AG04450 (cell line): ENCODE measurements at regions not wholly inside any gene's neighbourhood (a gene's known extent, or its start where the extent isn't known, plus 50 kb on each side); places are given as distances from the start of the nearest gene placed in this dataset.

ENCODE experiments used
- CTCF ChIA-PET: fragments of 300-600, 350-600 bp; formaldehyde crosslinking; extraction: SDS; loops from one replicate; lab custom pipeline; 2022; ENCODE audit warnings: antibody characterized with exemption, inconsistent platforms; lab: Charles Lee
- POLR2A ChIA-PET: fragments of 350-600 bp; formaldehyde crosslinking; extraction: SDS; loops from one replicate; lab custom pipeline; 2021; ENCODE audit warnings: antibody characterized with exemption, inconsistent platforms; lab: Yijun Ruan, JAX
- DNase-seq: peaks from one replicate; pipeline ENCODE4 v3.0.0-alpha.2; 2011; ENCODE audit warnings: low read depth, low spot score
- H3K27ac ChIP-seq: one replicate; pipeline ENCODE4 v1.5.1; 2012; ENCODE audit warnings: low read depth, low read length, control low read depth
- H3K27me3 ChIP-seq: one replicate; pipeline ENCODE4 v1.6.0; 2012; ENCODE audit warnings: low read length; ENCODE audit not compliant: control insufficient read depth, insufficient read depth
- H3K4me3 ChIP-seq: 2 replicates; pipeline ENCODE4 v1.5.1; 2011; ENCODE audit warnings: mild to moderate bottlenecking, low read depth, low read length, control low read depth
- H3K9me3 ChIP-seq: 2 replicates; pipeline ENCODE4 v1.5.1; 2012; ENCODE audit warnings: low read length; ENCODE audit not compliant: control insufficient read depth, insufficient read depth
- CTCF ChIP-seq: IDR thresholded peaks from 2 replicates; pipeline ENCODE4 v1.5.1; 2011; ENCODE audit warnings: low read depth, low read length, control low read depth, inconsistent platforms

GRCh38 chr15:99509686-99510461, 55.9 kb upstream of the MEF2A start:
- DNase-seq, result no peak
- Histone ChIP-seq H3K27me3 (no peaks in the 10 kb centered on the region), H3K4me3 (no peak overlapping the region), H3K27ac (no peak overlapping the region), H3K9me3 (no peaks in the 10 kb centered on the region; the same call in 1 of the 2 replicates)
- POLR2A ChIA-PET, result no interaction called here
- CTCF ChIA-PET, result no interaction called here
- no peak for TF ChIP-seq CTCF

GRCh38 chr15:99511531-99511865, 54.3 kb upstream of the MEF2A start:
- H3K4me3 ChIP-seq, result no peak overlapping the region
- H3K9me3 ChIP-seq, result no peaks in the 10 kb centered on the region; the same call in 1 of the 2 replicates
- no peak overlapping the region for H3K27ac ChIP-seq
- no peaks in the 10 kb centered on the region for H3K27me3 ChIP-seq
- POLR2A ChIA-PET, result interaction anchor here (0.6 kb wide), 1 partner anchor 19 kb away, joined by 3 read pairs; no protein-coding TSS in a partner anchor
- TF ChIP-seq CTCF, result no peak
- CTCF ChIA-PET, result interaction anchor here (1.3 to 2.5 kb wide), 4 partner anchors 25 to 243 kb away, joined by 3 to 13 read pairs (median 4); no protein-coding TSS in a partner anchor
- no peak for DNase-seq

- Histone ChIP-seq H3K27me3 (no peaks in the 10 kb centered on the region), H3K27ac (no peak overlapping the region), H3K4me3 (no peak overlapping the region), H3K9me3 (no peaks in the 10 kb centered on the region; the same call in 1 of the 2 replicates)
- POLR2A ChIA-PET, result interaction anchor here (0.6 kb wide), 1 partner anchor 19 kb away, joined by 3 read pairs; no protein-coding TSS in a partner anchor
- CTCF ChIA-PET, result interaction anchor here (1.3 to 2.5 kb wide), 4 partner anchors 26 to 242 kb away, joined by 3 to 13 read pairs (median 4); no protein-coding TSS in a partner anchor
- no peak for TF ChIP-seq CTCF
- DNase-seq, result no peak
Observed at GRCh38 chr15:99511866-99512661, 53.7 kb upstream of the MEF2A start.

- no peaks in the 10 kb centered on the region for H3K27me3 ChIP-seq
- H3K4me3 ChIP-seq, result no peak overlapping the region
- no peaks in the 10 kb centered on the region; the same call in 1 of the 2 replicates for H3K9me3 ChIP-seq
- no peak overlapping the region for H3K27ac ChIP-seq
- no peak for TF ChIP-seq CTCF
- POLR2A ChIA-PET, result no interaction called here
- CTCF ChIA-PET, result no interaction called here
- no peak for DNase-seq
Observed at GRCh38 chr15:99514306-99514705, 51.5 kb upstream of the MEF2A start.
